ENCODE measurements at regions not wholly inside any gene's neighbourhood (a gene's known extent, or its start where the extent isn't known, plus 50 kb on each side); places are given as distances from the start of the nearest gene placed in this dataset.

DNA sequence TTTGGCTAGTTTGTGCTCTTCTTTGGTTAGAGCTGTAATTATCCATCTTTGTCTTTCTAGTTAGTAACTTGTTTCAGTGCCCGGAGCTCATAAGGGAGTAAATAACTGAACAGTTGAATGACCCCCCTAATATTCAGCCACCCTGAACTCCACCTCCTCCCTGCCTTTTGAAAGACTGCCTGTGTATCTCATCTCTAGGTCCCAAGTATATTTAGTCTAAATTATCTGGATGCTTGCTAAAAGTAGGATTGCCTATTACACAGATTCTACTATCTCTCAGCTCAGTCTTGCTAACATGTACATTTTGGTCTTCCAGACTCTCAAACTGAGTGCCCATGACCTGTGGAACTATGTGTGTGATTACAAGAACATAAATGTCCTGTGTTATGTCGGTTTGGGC, 145.9 kb downstream of the GJA1 start:
- no peak overlapping the region for H3K23ac ChIP-seq (ENCODE audit: insufficient read length, low read depth, low read length)
- no peaks in the 10 kb centered on the region for H3K23me2 ChIP-seq (ENCODE audit: insufficient read length, low read depth, low read length, poor library complexity, severe bottlenecking)
- no peak overlapping the region for H2BK15ac ChIP-seq (ENCODE audit: low read depth, low read length)
- no peak overlapping the region for H2BK5ac ChIP-seq (ENCODE audit: insufficient read length, low read length)
- H2BK120ac ChIP-seq (ENCODE audit: low read depth, low read length, poor library complexity, severe bottlenecking) = no peak overlapping the region
- no peak overlapping the region for H3K9ac ChIP-seq (ENCODE audit: extremely low read depth, insufficient read length, low read length)
- no peaks in the 10 kb centered on the region for H3K79me2 ChIP-seq (ENCODE audit: insufficient read depth, low read length)
- no peak overlapping the region for H3K4me3 Mint-ChIP-seq
- no peak overlapping the region for H4K91ac ChIP-seq (ENCODE audit: insufficient read length, low read depth, low read length)
- H3K4ac ChIP-seq (ENCODE audit: low read depth, low read length) = no peak overlapping the region
- H3K14ac ChIP-seq (ENCODE audit: insufficient read depth, low read length) = no peak overlapping the region
- no peak for DNase-seq
- no peaks in the 10 kb centered on the region for H3K9me3 ChIP-seq (ENCODE audit: control insufficient read depth, low read depth, low read length)
- H3K27me3 Mint-ChIP-seq (ENCODE audit: low read depth) = no peaks in the 10 kb centered on the region
- H4K20me1 ChIP-seq (ENCODE audit: control insufficient read depth, insufficient read depth, insufficient read length) = no peaks in the 10 kb centered on the region
- no peak overlapping the region for H3K27ac Mint-ChIP-seq
- no peak overlapping the region for H2AFZ ChIP-seq (ENCODE audit: low read length)
- H2BK20ac ChIP-seq (ENCODE audit: low read depth, low read length, poor library complexity, severe bottlenecking) = no peak overlapping the region
- no peaks in the 10 kb centered on the region for H3K36me3 Mint-ChIP-seq (ENCODE audit: insufficient read depth in 1 of 3, low read depth in 3 of 3)
- no peak overlapping the region for H4K5ac ChIP-seq (ENCODE audit: insufficient read length, low read depth, low read length)
- no peak overlapping the region for H3K18ac ChIP-seq (ENCODE audit: insufficient read length, low read depth, low read length)
- no peak overlapping the region for H3T11ph ChIP-seq (ENCODE audit: low read length)
- no peak overlapping the region for H3K56ac ChIP-seq (ENCODE audit: insufficient read length, low read depth, low read length)
- no peak overlapping the region for H2BK12ac ChIP-seq (ENCODE audit: insufficient read length, low read depth, low read length)
- no peak overlapping the region for H3K27ac ChIP-seq (ENCODE audit: insufficient read length, low read depth, low read length)
- WGBS (ENCODE audit: extremely low coverage, insufficient read length, low lambda C conversion rate) = no CpG with 5 or more reads among the region's 2 CpGs
- no peak overlapping the region for H2AK5ac ChIP-seq (ENCODE audit: insufficient read length, low read length)
- peaks cover 0 to 4% of the 10 kb centered on the region in 2 experiments; a peak in 2 of 4 replicates for H3K4me1 Mint-ChIP-seq
- no peak overlapping the region for H4K8ac ChIP-seq (replicated peaks; ENCODE audit: insufficient read length, low read depth, low read length)
- H3K79me1 ChIP-seq (ENCODE audit: insufficient read depth, low read depth, low read length, poor library complexity, severe bottlenecking) = no peaks in the 10 kb centered on the region
- no peaks in the 10 kb centered on the region for H3K4me1 ChIP-seq (ENCODE audit: insufficient read depth, low read length)
- H3K9me3 Mint-ChIP-seq = no peaks in the 10 kb centered on the region
- H3K4me2 ChIP-seq (ENCODE audit: insufficient read depth, insufficient read length, low read length) = no peak overlapping the region
- no peaks in the 10 kb centered on the region for H3K27me3 ChIP-seq (ENCODE audit: insufficient read depth, low read length)
- TF ChIP-seq, protein P1, sequence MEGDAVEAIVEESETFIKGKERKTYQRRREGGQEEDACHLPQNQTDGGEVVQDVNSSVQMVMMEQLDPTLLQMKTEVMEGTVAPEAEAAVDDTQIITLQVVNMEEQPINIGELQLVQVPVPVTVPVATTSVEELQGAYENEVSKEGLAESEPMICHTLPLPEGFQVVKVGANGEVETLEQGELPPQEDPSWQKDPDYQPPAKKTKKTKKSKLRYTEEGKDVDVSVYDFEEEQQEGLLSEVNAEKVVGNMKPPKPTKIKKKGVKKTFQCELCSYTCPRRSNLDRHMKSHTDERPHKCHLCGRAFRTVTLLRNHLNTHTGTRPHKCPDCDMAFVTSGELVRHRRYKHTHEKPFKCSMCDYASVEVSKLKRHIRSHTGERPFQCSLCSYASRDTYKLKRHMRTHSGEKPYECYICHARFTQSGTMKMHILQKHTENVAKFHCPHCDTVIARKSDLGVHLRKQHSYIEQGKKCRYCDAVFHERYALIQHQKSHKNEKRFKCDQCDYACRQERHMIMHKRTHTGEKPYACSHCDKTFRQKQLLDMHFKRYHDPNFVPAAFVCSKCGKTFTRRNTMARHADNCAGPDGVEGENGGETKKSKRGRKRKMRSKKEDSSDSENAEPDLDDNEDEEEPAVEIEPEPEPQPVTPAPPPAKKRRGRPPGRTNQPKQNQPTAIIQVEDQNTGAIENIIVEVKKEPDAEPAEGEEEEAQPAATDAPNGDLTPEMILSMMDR (conservative IDR thresholded peaks at IDR 0.05) = no peak

Data from H9 (cell line).